SK-N-SH treated with all-trans-retinoic acid at 6 μM for 48 hours (cell line): ENCODE measurements at regions not wholly inside any gene's neighbourhood (a gene's known extent, or its start where the extent isn't known, plus 50 kb on each side); places are given as distances from the start of the nearest gene placed in this dataset.

Experiments
- ATAC-seq: fragments of 200-7000 bp; cut with Tn5 transposase; 3 replicates; pipeline ENCODE4 v1.9.1; 2020; ENCODE audit warnings: mild to moderate bottlenecking, moderate library complexity
- ARNTL ChIP-seq: fragments of 450-650 bp; formaldehyde crosslinking; IDR thresholded peaks from 2 replicates; pipeline ENCODE4 v1.5.0; 2020; ENCODE audit warnings: low read depth, mild to moderate bottlenecking, moderate library complexity, borderline replicate concordance
- BACH2 ChIP-seq: fragments of 250-450 bp; sonication (Bioruptor Pico); IDR thresholded peaks from 2 replicates; pipeline ENCODE4 v1.9.0; 2021; ENCODE audit warnings: mild to moderate bottlenecking, borderline replicate concordance
- CSDC2 ChIP-seq: fragments of 250-450 bp; sonication (Bioruptor Pico); IDR thresholded peaks from 2 replicates; pipeline ENCODE4 v1.5.0; 2020; ENCODE audit warnings: mild to moderate bottlenecking, moderate library complexity
- ESRRG ChIP-seq: fragments of 250-450 bp; sonication (Bioruptor Pico); IDR thresholded peaks from 2 replicates; pipeline ENCODE4 v1.6.1; 2021; ENCODE audit warnings: mild to moderate bottlenecking
- GLIS3 ChIP-seq: fragments of 250-450 bp; sonication (Bioruptor Pico); IDR thresholded peaks from 2 replicates; pipeline ENCODE4 v1.5.0; 2020; ENCODE audit warnings: mild to moderate bottlenecking, moderate library complexity
- ISL1 ChIP-seq: fragments of 250-450 bp; sonication (Bioruptor Pico); IDR thresholded peaks from 2 replicates; pipeline ENCODE4 v2.1.2; 2022; ENCODE audit warnings: mild to moderate bottlenecking, moderate library complexity
- OSR1 ChIP-seq: fragments of 250-450 bp; sonication (Bioruptor Pico); IDR thresholded peaks from 2 replicates; pipeline ENCODE4 v1.8.0; 2022; ENCODE audit warnings: moderate library complexity, mild to moderate bottlenecking, inconsistent platforms
- PPARA ChIP-seq: fragments of 250-450 bp; sonication (Bioruptor Pico); IDR thresholded peaks from 2 replicates; pipeline ENCODE4 v1.5.0; 2020; ENCODE audit warnings: mild to moderate bottlenecking, borderline replicate concordance
- RARB ChIP-seq: fragments of 250-450 bp; sonication (Bioruptor Pico); IDR thresholded peaks from 2 replicates; pipeline ENCODE4 v1.8.0; 2021; ENCODE audit warnings: mild to moderate bottlenecking, moderate library complexity
- TCF4 ChIP-seq: fragments of 250-450 bp; sonication (Bioruptor Pico); IDR thresholded peaks from 2 replicates; pipeline ENCODE4 v1.8.0; 2021; ENCODE audit warnings: mild to moderate bottlenecking, moderate library complexity, borderline replicate concordance
- TOX ChIP-seq: fragments of 250-450 bp; sonication (Bioruptor Pico); IDR thresholded peaks from 2 replicates; pipeline ENCODE4 v1.8.0; 2021; ENCODE audit warnings: mild to moderate bottlenecking, moderate library complexity, borderline replicate concordance
- ZC3H10 ChIP-seq: fragments of 250-450 bp; sonication (Bioruptor Pico); IDR thresholded peaks from 2 replicates; pipeline ENCODE4 v1.5.1; 2021; ENCODE audit warnings: mild to moderate bottlenecking, moderate library complexity
- ZFP30 ChIP-seq: fragments of 450-650 bp; formaldehyde crosslinking; IDR thresholded peaks from 2 replicates; pipeline ENCODE4 v1.5.0; 2022; ENCODE audit warnings: mild to moderate bottlenecking, moderate library complexity
- ZNF565 ChIP-seq: fragments of 450-650 bp; formaldehyde crosslinking; conservative IDR thresholded peaks from 2 replicates; pipeline ENCODE4 v1.5.0; 2020; ENCODE audit warnings: low read depth, mild to moderate bottlenecking, moderate library complexity
- ZNF70 ChIP-seq: fragments of 450-650 bp; formaldehyde crosslinking; IDR thresholded peaks from 2 replicates; pipeline ENCODE4 v1.5.0; 2020; ENCODE audit warnings: mild to moderate bottlenecking, moderate library complexity
- ZNF8 ChIP-seq: fragments of 450-650 bp; formaldehyde crosslinking; IDR thresholded peaks from 2 replicates; pipeline ENCODE4 v1.5.0; 2020; ENCODE audit warnings: mild to moderate bottlenecking, moderate library complexity
- TF ChIP-seq, protein P1 (sequence below): fragments of 250-450 bp; sonication (Bioruptor Pico); IDR thresholded peaks from 2 replicates; pipeline ENCODE4 v1.8.0; 2020; ENCODE audit warnings: mild to moderate bottlenecking, moderate library complexity, borderline replicate concordance
- TF ChIP-seq, protein P2 (sequence below): fragments of 250-450 bp; sonication (Bioruptor Pico); IDR thresholded peaks from 2 replicates; pipeline ENCODE4 v1.5.1; 2021; ENCODE audit warnings: mild to moderate bottlenecking, moderate library complexity
- TF ChIP-seq, protein P3 (sequence below): fragments of 250-450 bp; sonication (Bioruptor Pico); IDR thresholded peaks from 2 replicates; pipeline ENCODE4 v1.5.1; 2020; ENCODE audit warnings: low read depth, mild to moderate bottlenecking, moderate library complexity
- TF ChIP-seq, protein P4 (sequence below): fragments of 250-450 bp; sonication (Bioruptor Pico); IDR thresholded peaks from 2 replicates; pipeline ENCODE4 v1.5.0; 2020; ENCODE audit warnings: mild to moderate bottlenecking, moderate library complexity
- TF ChIP-seq, protein P5 (sequence below): fragments of 250-450 bp; sonication (Bioruptor Pico); IDR thresholded peaks from 2 replicates; pipeline ENCODE4 v1.8.0; 2021; ENCODE audit warnings: low read depth, mild to moderate bottlenecking, moderate library complexity, borderline replicate concordance

DNA sequence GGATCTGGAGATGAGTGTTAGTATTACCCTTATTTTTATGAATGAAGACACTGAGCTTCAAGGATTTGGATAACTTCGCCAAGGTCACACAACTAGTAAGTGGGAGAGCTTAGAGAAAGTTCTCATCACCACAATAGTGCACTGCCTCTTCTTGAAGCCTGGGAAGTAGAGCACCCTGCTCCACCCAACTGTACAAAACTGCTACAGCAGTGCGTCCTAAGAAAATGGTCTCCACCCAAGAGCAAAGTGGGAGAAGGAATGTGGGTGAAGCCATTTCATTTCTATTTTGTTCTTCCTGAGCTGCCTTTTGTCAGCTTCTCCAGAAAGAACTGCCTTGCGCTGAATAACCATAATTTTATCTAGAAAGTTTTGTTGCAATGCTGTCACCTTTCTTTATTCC is 403.9 kb upstream of the FAT3 start:
- ATAC-seq = no peak
- TF ChIP-seq ZNF8 (CRISPR knock-in tag) = no peak
- TF ChIP-seq, protein P1, sequence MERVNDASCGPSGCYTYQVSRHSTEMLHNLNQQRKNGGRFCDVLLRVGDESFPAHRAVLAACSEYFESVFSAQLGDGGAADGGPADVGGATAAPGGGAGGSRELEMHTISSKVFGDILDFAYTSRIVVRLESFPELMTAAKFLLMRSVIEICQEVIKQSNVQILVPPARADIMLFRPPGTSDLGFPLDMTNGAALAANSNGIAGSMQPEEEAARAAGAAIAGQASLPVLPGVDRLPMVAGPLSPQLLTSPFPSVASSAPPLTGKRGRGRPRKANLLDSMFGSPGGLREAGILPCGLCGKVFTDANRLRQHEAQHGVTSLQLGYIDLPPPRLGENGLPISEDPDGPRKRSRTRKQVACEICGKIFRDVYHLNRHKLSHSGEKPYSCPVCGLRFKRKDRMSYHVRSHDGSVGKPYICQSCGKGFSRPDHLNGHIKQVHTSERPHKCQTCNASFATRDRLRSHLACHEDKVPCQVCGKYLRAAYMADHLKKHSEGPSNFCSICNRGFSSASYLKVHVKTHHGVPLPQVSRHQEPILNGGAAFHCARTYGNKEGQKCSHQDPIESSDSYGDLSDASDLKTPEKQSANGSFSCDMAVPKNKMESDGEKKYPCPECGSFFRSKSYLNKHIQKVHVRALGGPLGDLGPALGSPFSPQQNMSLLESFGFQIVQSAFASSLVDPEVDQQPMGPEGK = no peak

DNA sequence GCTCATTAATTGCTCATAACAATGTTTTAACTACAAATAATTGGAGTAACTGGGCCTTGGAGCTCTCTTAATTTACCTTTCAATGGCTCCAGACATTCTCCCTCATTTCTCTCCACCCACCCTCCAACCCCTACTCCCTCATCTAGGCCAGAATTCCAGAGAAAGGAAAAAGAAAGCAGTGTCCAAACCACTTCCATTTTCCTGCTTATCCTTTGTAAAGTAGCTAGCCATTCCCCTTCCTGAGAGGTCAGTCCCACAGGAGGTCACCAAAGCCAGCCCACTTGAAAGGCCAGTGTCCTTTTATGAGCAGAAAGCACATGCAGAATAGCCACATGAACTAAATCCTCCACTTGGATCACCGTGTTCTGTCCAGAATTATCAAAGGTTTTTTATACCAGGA is 404.8 kb upstream of the FAT3 start:
- TF ChIP-seq ESRRG (CRISPR knock-in tag) (no peak), TOX (CRISPR knock-in tag) (no peak), ISL1 (CRISPR knock-in tag) (no peak), ARNTL (CRISPR knock-in tag) (no peak), ZC3H10 (CRISPR knock-in tag) (no peak), TCF4 (CRISPR knock-in tag) (no peak), ZFP30 (CRISPR knock-in tag) (no peak)
- TF ChIP-seq, protein P2, sequence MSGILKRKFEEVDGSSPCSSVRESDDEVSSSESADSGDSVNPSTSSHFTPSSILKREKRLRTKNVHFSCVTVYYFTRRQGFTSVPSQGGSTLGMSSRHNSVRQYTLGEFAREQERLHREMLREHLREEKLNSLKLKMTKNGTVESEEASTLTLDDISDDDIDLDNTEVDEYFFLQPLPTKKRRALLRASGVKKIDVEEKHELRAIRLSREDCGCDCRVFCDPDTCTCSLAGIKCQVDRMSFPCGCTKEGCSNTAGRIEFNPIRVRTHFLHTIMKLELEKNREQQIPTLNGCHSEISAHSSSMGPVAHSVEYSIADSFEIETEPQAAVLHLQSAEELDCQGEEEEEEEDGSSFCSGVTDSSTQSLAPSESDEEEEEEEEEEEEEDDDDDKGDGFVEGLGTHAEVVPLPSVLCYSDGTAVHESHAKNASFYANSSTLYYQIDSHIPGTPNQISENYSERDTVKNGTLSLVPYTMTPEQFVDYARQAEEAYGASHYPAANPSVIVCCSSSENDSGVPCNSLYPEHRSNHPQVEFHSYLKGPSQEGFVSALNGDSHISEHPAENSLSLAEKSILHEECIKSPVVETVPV = no peak
- no peak for ATAC-seq

DNA sequence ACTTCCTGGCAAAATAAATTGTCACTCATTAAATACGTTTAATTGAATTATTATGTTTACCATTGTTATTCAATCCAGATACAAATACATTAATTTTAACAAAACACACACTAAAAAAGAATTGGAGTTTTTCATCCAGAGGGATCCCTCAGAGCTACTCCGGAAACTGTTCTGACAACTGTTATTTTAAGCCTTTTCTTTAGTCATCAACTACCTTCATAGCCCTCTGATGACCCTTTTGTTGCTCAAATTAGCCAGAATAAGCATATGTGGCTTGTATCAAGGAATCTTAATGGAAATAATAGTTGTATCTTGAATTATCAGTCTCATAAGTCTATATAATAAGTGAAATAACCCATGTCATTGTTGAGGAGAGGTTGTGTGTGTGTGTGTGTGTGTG is 405.4 kb upstream of the FAT3 start:
- TF ChIP-seq ZFP30 (CRISPR knock-in tag) (no peak), ESRRG (CRISPR knock-in tag) (no peak), ZNF8 (CRISPR knock-in tag) (no peak), GLIS3 (no peak), OSR1 (CRISPR knock-in tag) (no peak), RARB (CRISPR knock-in tag) (no peak), ARNTL (CRISPR knock-in tag) (no peak), ISL1 (CRISPR knock-in tag) (no peak), ZNF565 (CRISPR knock-in tag) (no peak), PPARA (no peak), ZC3H10 (CRISPR knock-in tag) (no peak), BACH2 (CRISPR knock-in tag) (no peak), CSDC2 (CRISPR knock-in tag) (no peak), ZNF70 (CRISPR knock-in tag) (no peak), TCF4 (CRISPR knock-in tag) (no peak), TOX (CRISPR knock-in tag) (no peak)
- TF ChIP-seq, protein P3, sequence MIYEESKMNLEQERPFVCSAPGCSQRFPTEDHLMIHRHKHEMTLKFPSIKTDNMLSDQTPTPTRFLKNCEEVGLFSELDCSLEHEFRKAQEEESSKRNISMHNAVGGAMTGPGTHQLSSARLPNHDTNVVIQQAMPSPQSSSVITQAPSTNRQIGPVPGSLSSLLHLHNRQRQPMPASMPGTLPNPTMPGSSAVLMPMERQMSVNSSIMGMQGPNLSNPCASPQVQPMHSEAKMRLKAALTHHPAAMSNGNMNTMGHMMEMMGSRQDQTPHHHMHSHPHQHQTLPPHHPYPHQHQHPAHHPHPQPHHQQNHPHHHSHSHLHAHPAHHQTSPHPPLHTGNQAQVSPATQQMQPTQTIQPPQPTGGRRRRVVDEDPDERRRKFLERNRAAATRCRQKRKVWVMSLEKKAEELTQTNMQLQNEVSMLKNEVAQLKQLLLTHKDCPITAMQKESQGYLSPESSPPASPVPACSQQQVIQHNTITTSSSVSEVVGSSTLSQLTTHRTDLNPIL (CRISPR knock-in tag) = no peak
- TF ChIP-seq, protein P1 = no peak
- TF ChIP-seq, protein P4, sequence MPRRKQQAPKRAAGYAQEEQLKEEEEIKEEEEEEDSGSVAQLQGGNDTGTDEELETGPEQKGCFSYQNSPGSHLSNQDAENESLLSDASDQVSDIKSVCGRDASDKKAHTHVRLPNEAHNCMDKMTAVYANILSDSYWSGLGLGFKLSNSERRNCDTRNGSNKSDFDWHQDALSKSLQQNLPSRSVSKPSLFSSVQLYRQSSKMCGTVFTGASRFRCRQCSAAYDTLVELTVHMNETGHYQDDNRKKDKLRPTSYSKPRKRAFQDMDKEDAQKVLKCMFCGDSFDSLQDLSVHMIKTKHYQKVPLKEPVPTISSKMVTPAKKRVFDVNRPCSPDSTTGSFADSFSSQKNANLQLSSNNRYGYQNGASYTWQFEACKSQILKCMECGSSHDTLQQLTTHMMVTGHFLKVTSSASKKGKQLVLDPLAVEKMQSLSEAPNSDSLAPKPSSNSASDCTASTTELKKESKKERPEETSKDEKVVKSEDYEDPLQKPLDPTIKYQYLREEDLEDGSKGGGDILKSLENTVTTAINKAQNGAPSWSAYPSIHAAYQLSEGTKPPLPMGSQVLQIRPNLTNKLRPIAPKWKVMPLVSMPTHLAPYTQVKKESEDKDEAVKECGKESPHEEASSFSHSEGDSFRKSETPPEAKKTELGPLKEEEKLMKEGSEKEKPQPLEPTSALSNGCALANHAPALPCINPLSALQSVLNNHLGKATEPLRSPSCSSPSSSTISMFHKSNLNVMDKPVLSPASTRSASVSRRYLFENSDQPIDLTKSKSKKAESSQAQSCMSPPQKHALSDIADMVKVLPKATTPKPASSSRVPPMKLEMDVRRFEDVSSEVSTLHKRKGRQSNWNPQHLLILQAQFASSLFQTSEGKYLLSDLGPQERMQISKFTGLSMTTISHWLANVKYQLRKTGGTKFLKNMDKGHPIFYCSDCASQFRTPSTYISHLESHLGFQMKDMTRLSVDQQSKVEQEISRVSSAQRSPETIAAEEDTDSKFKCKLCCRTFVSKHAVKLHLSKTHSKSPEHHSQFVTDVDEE (CRISPR knock-in tag) = no peak
- TF ChIP-seq, protein P5, sequence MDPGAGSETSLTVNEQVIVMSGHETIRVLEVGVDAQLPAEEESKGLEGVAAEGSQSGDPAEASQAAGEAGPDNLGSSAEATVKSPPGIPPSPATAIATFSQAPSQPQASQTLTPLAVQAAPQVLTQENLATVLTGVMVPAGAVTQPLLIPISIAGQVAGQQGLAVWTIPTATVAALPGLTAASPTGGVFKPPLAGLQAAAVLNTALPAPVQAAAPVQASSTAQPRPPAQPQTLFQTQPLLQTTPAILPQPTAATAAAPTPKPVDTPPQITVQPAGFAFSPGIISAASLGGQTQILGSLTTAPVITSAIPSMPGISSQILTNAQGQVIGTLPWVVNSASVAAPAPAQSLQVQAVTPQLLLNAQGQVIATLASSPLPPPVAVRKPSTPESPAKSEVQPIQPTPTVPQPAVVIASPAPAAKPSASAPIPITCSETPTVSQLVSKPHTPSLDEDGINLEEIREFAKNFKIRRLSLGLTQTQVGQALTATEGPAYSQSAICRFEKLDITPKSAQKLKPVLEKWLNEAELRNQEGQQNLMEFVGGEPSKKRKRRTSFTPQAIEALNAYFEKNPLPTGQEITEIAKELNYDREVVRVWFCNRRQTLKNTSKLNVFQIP = no peak
- ATAC-seq = no peak
